ENCODE measurements at regions not wholly inside any gene's neighbourhood (a gene's known extent, or its start where the extent isn't known, plus 50 kb on each side); places are given as distances from the start of the nearest gene placed in this dataset.

GRCh38 chr3:84637272-84637671 is 321.5 kb upstream of the CADM2 start:
- TF ChIP-seq CTCF (IDR thresholded peaks at IDR 0.05) (no peak), POLR2A (IDR thresholded peaks at IDR 0.05) (no peak)

All from uterus (tissue), 2 donors.